Posterior cingulate gyrus (tissue), 11 donors: ENCODE measurements at regions not wholly inside any gene's neighbourhood (a gene's known extent, or its start where the extent isn't known, plus 50 kb on each side); places are given as distances from the start of the nearest gene placed in this dataset.
"Not testable (repeated sequence)": the region's sequence is repeated elsewhere in the genome, so short reads cannot be mapped to it uniquely, and the experiment has no call there.

Experiments used
- DNase-seq, 10 donors: peaks; one replicate each; pipeline versions ENCODE4 v3.0.0 to v3.0.0-alpha.2; 2020 to 2021; ENCODE audit warnings: mixed read lengths in 3 of 10
- intact Hi-C: fragments of 100-400 bp; cut with DNase I; formaldehyde crosslinking; loops from one replicate; pipeline ENCODE4 v1.15.1; 2023

DNA sequence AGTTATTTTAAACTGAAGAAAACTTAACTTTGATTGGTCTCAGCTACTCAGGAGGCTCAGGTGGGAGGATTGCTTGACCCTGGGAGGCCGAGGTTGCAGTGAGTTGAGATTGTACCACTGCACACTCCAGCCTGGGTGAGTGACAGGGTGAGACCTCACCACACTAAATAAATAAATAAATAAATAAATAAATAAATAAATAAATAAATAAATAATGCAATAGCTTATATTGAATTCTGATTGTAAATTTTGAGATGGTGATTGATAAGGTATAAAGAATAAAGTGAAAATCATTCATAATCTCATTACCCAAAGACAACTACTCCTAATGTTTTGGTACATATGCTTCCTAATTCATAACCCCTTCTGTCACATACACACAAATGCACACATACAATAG lies 58.1 kb downstream of the TUBA3C start:
- no peak for DNase-seq
- intact Hi-C loops = no loop called here

DNA sequence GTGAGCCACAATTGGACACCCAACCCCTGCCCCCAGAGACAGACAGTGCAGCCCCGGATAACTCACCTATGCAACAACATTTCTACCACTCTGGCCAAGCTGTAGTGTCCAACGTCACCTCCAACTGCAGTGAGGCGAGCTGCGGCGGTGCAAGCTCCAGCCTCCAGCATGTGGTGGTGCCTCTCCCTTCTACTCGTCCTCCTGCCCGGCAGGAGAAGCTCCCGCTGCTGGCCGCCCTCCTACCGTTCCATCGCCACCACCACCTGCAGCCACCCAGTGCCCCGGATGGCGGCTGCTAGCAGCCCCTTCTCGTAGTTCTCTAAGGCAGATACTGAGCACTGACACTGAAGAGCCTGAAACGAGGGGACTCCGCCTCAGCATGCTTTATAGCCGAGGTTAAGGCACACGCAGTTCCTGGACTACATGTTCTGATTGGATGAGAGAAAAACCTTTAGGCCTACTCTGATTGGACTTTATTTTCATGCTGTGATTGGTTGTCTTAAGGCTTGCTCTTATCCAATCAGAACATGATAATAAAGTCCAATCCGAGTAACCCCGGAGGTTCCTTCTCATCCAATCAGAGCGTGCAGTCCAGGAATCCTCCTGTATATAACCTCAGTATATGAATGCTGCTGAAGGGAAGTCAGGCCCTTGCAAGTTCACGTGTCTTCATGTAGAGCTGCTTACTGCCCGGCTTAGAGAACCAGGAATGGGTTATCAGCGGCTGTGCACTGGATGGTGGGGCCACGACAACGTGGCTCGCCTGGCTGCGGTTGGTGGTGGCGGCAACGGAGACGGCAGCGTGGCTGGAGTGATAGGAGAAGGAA lies 63.5 kb downstream of the TUBA3C start:
- DNase-seq = no peak
- intact Hi-C loops = no loop called here

DNA sequence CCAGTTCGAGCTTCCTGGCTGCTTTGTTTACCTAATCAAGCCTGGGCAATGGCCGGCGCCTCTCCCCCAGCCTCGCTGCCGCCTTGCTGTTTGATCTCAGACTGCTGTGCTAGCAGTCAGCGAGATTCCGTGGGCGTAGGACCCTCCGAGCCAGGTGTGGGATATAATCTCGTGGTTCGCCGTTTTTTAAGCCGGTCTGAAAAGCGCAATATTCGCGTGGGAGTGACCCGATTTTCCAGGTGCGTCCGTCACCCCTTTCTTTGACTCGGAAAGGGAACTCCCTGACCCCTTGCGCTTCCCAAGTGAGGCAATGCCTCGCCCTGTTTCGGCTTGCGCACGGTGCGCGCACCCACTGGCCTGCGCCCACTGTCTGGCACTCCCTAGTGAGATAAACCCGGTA lies 72.4 kb downstream of the TUBA3C start:
- intact Hi-C loops, DNase-seq: not testable (repeated sequence)

DNA sequence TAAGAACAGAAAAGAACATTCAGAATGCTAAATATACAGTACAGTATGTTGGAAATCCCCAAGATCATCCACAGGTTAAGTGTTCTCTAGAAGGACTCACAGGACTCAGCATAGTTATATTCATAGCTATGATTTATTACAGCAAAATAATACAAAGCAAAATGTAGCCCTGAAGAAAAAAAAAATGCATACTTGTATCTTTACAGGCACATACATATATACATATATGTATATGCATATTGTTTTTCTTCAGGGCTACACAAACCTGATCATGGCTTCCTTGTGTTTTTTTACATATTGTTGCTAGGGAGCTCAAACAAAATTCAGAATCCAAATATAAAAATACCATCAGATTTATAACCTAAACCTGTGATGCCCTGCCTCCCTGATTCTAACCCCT lies 78.5 kb downstream of the TUBA3C start:
- intact Hi-C loops = no loop called here
- DNase-seq = no peak

DNA sequence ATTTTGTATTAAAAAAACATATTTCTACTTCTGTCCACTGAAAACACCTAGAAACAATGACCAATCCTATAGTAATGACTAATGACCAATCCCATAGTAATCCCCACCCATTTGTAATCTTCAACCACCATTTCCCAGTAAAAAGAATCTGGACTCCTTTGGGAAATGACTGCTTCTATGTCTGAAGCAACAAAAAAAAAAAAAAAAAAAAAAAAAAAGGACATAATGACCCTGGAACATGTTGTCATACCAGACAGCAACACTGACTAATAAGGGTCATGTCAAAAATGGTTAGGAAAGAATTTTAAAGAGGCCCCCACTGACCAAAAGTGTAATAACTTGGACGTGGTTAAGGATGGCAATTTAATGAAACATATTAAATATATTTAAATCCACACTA lies 88.3 kb downstream of the TUBA3C start:
- DNase-seq = no peak
- intact Hi-C loops = no loop called here

DNA sequence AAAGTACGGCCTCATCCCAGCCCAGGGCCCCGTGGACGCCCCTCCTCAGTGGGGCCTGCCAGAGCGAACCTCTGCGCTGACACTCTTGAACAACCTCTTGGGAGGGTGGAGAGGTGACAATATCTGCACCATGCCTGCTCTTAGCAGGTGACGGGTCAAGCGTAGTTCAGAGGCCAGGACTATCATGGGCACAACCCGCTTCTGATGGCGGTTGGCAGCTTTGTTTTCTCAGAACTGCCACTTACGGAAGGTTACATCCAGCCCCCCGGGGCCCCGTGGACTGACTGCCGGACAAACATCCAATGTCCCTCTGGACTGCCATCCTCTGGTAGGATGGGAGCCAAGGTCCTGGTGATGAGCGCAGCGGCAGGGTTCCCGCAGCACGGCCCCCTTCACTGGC lies 91.1 kb downstream of the TUBA3C start:
- DNase-seq = peak in 1 of 10 donors; percentile 71
- intact Hi-C loops = no loop called here

DNA sequence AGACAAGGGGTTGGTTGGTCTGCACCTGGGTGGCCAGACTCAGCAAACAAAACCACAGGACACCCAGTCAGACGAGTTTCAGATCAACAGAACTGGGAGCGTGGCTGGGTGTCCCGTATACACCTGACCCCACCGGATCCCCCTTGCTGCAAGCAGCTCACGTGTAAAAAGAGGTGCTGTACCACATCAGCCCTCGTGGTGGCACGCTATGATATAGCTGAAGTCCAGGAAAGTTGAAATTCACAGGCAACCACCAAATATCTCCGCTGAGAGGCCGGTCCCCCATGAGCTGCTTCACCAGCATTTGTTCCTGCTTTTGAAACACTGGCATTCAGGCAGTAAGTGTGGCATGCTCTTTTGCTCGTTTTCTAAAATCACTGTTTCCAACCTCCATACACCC lies 92.3 kb downstream of the TUBA3C start:
- intact Hi-C loops = no loop called here
- DNase-seq = peak in 1 of 10 donors; percentile 74

DNA sequence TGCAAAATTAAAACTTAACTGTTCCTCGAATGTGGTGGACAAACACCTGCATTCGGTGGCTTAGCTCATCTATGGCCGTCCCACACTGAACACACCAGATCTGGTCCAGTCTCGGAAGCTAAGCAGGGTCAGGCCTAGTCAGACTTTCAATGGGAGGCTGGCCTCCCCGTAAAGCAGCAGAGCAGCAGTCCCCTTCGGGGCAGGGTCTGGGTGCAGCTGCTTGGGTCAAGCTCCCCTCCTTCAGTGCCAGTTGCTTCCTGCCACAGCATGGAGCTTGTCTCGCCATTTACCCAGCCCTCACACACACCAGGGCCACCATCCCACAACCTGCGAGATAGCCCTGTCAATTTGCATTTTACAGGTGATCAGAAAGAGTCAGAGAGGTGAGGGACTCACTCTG lies 93.2 kb downstream of the TUBA3C start:
- intact Hi-C loops = no loop called here
- DNase-seq = peak in 1 of 10 donors; percentile 77

DNA sequence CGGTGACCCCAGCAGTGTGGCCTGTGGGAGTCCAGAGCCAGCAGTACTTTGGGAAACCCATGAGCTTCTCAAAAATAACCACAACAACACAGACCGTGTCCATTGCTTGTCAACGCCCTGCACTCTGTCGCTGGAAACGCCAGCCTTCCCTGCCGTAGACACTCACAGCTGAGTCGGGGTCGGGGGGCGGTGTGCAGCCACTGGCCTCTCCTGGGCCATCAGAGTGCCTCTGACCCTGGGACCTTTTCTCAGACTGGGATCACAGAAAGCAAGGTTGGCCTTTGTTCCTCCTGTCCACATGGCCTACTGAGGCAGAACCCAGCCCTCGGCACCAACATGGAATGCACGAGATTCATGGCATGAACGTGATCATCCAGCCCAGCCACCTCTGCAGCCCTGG lies 95.7 kb downstream of the TUBA3C start:
- intact Hi-C loops = no loop called here

DNA sequence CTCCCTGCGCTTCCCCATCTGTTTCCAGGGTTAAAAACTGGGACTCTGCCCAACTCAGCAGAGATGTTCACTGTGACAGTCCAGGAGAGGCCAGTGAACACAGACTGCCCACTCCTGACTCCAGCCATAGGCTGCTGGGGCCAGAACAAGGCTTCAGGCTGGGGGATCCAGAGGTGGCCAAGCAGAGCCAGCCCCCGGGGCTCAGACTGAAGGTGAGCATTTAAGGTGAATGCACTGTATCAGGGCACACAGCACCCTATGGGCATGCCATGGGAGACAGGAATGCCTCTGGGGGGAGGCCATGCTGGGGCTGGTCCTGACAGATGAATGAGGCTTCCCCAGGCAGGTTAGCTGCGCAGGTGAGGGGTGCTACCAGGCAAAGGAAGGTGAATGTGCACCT lies 96.4 kb downstream of the TUBA3C start:
- no peak for DNase-seq
- intact Hi-C loops = no loop called here

More for the DNA sequence above, 95.7 kb downstream of the TUBA3C start:
- peak in 1 of 10 donors; percentile 67 for DNase-seq

DNA sequence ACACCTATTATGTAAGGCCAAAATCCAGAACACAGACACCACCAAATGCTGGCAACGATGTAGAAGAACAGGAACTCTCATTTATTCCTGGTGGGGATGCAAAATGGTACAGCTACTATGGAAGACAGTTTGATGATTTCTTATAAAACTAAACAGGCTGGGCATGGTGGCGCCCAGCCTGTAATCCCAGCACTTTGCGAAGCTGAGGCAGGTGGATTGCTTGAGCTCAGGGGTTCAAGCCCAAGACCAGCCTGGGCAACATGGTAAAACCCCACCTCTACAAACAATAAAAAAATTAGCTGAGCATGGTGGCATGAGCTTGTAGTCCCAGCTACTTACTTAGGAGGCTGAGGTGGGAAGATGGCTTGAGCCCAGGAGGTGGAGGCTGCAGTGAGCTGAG lies 98.3 kb downstream of the TUBA3C start:
- intact Hi-C loops = no loop called here
- DNase-seq = no peak

DNA sequence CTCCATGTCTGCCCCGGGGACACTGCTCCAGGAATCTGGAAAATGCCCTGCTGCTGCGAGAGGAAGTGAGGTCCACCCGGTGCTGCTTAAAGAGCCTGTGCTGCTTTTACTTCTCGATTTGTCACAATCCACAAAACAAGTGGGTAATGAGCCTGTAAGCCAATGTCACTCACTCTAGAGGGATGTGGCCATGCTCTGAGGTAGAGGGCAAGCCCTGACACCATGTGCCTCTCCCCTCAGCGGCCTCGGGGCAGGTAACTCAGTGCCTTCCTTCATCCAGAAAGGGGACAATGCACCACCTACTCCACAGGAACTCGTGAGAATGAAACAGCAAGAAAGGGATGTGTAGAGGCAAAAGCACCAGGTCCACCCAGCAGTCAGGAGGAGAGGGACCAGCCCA lies 106.2 kb downstream of the TUBA3C start:
- DNase-seq = peak in 1 of 10 donors; percentile 34
- intact Hi-C loops = no loop called here

DNA sequence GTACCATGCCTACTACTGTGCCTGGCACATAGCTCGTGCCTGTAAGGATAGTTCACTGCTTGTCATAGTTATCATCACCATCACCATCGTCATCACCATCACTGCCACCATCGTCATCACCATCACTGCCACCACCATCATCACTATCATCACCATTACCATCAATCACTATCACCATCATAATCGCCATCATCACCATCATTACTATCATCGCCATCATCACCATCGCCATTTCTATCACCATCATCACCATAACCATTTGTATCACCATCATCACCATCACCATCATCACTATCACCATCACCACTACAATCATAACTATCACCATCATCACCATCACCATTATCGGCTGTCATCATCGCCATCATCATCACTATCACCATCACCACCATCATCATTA lies 107.1 kb downstream of the TUBA3C start:
- no peak for DNase-seq
- intact Hi-C loops = no loop called here

DNA sequence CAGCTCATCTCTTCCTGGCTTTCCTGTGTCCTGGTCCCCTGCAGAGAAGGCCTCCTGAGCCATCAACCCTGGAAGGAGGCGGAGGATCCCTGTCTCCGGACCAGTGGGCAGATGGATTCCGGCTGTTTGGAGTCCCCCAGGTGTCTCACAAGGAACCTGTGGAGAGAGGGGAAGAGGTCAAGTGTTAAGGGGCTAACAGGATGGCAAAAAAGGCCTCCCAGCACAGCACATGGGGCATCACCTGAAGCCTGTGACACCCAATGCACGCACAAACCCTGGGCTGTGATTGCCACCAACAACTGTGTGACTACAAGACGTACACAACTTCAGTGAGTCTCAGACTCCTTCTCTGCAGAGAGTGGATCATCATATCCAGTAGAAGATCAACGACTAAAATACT lies 107.5 kb downstream of the TUBA3C start:
- peak in 1 of 10 donors; percentile 51 for DNase-seq
- intact Hi-C loops = not testable (repeated sequence)

DNA sequence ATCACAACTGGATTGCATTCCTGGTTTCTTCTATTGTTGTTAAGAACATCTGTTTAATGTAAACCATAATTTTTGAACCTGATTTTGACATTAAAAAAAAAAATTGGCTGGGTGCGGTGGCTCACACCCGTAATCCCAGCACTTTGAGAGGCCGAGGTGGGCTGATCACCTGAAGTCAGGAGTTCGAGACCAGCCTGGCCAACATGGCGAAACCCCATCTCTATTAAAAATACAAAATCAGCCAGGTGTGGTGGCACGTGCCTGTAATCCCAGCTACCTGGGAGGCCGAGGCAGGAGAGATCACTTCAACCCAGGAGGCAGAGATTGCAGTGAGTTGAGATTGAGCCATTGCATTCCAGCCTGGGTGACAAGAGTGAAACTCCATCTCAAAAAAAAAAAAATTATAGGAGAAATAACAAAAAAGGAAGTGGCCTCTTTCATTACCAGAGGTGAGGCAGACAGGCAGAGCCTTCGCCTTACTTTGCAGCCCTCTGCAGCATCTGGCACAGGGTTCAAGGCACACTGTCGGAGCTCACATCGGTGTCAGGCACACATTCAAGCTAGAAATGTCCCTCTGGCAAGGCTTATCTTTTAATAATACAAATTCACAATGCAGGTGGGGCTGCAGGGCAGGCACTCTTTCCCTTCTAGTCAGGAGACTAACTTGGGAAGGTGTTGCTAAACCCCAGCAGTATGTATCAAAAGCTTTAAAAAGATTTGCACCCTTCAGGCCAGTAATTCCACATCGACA lies 108.5 kb downstream of the TUBA3C start:
- intact Hi-C loops = not testable (repeated sequence)

DNA sequence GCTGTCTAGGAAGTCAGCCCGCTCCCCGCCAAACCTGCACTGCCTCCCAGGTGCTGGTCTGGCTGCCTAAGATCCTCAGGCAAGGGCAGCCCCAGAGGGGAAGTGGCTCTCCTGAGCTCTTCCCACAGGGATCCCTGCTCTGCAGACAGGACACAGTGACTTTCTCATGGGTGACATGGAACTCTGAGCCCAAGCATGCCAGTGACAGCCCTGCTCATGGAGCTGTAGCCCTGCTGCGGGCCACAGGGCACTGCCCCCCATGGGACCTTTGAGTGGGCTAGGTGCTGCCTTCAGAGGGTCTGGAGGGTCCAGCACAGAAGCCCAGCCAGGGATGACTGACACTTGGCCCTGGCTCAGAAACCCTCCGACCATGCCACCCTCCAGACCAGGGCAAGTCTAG lies 109.1 kb downstream of the TUBA3C start:
- intact Hi-C loops = no loop called here
- peak in 1 of 10 donors; percentile 57 for DNase-seq

More for the DNA sequence above, 108.5 kb downstream of the TUBA3C start:
- DNase-seq = peak in 1 of 10 donors; percentile 51

DNA sequence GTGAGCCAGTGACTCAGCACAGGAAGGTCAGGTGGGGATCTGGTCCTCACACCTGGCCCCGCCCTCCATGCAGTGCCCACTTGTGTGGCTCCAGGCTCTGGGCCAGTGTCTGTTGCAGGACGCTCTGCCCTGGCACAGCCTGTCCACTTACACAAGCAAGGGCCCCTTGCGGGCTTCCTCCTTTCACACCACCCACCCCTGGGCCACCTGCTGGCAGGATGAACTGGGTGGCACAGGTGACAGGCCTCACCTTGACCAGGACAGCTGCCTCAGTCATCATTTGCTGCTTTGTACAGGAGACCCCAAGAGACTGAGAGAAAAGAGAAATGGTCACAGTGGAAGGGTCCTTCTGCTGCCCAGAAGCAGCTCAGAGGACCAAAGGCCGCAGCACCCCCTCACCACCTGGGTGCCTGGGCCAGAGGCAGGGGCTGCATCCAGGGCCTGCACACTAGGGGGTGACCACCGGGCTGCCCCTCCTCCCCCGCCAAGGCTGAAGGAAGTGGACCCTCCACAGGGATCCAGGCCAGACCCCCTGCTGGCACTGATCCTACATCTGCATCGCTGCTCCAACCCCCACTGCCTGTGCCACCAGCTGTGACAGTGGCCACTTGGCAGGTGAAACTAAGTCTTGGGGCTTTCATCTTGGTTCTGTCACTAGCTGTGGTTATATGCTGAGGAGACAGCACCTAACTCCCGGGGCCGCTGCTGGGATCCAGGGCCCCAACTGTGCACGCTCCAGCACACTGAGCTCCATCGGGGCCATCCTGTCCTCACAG lies 110.3 kb downstream of the TUBA3C start:
- peak in 1 of 10 donors; percentile 81 for DNase-seq
- intact Hi-C loops = no loop called here

DNA sequence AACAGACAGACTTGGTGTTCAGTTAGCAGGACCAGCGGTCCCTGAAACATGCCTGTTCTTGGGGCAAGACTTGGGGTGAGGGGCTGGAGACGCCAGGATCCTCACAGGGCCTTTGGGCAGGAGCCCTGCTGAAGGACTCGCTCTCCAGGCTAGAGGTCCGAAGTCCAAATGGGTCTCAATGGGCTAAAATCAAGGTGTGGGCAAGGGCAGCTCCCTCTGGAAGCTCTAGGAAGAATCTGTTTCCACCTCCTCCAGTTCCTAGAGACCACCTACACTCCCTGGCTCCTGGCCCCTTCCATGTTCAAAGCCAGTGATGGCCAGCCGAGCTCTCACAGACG lies 111.3 kb downstream of the TUBA3C start:
- peak in 2 of 10 donors; percentile 49 to 53 for DNase-seq
- intact Hi-C loops = no loop called here

DNA sequence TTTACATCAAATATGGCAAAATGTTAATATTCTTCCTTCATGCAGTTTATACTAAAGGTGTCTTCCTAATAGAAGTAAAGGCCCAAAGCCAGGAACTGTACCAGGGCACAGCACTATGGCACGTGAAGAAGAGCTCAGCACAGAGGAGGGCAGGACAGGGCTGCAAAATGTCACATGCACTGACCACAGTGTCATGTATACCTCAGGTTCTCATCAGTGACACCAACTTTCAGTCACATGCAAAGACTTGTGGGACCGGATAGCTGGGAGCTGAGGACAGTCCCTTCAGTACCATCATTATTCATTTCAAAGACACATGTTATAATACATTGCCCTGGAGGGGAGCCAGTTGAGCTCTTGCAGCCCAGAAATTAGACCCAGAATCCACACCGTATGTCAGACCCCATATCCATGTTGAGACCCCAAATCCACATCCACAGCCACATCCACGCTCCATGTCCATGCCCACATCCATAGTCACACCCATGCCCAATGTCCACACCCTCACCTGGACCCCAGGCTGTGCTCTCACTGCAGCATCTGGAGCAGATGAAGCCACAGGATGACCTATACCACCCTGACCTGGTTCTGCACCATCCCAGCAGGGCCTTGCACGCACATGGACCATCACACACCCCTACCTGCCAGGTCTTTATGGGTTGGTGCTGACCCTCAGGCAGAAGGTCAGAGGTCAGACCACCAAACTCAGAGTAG lies 111.8 kb downstream of the TUBA3C start:
- intact Hi-C loops = no loop called here
- peak in 1 of 10 donors; percentile 43 for DNase-seq

DNA sequence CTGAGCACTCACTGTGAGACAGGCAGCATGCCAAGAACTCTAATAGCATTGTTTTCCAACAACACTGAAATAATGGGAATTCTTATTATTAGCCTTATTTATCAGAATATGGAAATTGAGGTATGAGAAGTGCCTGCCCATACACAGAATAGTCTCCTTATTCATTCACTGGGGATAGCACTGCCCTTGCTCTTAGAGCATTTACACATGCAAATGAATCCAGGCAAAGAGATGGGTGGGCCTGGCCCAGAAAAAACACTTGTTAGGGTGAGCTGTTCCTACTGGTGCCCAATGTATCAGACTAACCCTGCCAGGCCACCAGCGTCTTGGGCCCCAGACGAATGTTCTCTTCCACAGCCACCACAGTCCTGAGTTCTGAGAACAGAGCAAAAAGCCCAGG lies 112.9 kb downstream of the TUBA3C start:
- intact Hi-C loops = no loop called here
- DNase-seq = no peak

DNA sequence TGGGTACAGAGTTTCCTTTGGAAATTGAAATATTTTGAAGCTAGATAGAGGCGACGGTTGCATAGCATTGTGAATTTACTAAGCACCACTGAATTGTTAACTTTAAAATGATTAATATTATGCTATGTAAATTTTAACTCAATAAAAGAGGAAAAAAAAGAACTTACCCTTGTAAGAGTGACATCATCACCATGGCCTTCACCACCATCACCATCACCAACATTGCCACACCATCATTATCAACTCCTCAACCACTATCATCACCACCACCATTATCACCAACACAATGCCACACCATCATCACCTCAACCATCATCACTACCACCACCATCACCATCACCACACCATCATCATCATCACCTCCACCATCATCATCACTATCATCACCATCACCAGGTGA lies 113.9 kb downstream of the TUBA3C start:
- no peak for DNase-seq
- intact Hi-C loops = no loop called here
